K562 (cell line): ENCODE measurements at regions not wholly inside any gene's neighbourhood (a gene's known extent, or its start where the extent isn't known, plus 50 kb on each side); places are given as distances from the start of the nearest gene placed in this dataset.

ENCODE experiments used
- ATAC-seq: fragments of 200-7000 bp; cut with Tn5 transposase; 3 replicates; pipeline ENCODE4 v1.9.1; 2020; ENCODE audit warnings: moderate library complexity
- BruUV-seq: library from RNA; stranded (reverse); fragments of 400-500 nt; replicated peaks from 2 replicates; lab custom pipeline; 2021; lab: Mats Ljungman, UMichigan
- CTCF ChIA-PET: fragments of 300-600 bp; formaldehyde crosslinking; extraction: SDS; loops from one replicate; lab custom pipeline; 2021; ENCODE audit warnings: low intra/inter-chr PET ratio; lab: Yijun Ruan, JAX
- POLR2A ChIA-PET: fragments of 300-600, 350-650 bp; sonication (Branson Sonifier 250); formaldehyde crosslinking; extraction: SDS; loops from one replicate; lab custom pipeline; 2021; ENCODE audit warnings: antibody characterized with exemption, inconsistent platforms; lab: Yijun Ruan, JAX
- DNase-seq, 4 experiments: peaks; one replicate each; pipeline versions ENCODE4 v3.0.0 to v3.0.0-alpha.2; 2011 to 2018; ENCODE audit warnings: low spot score in 3 of 4, mixed read lengths in 3 of 4; ENCODE audit errors: extremely low read depth in 1 of 4
- FAIRE-seq: peaks from 2 replicates; lab custom pipeline; 2011; peaks lifted over from hg19 to GRCh38; lab: Jason Lieb, UNC
- H2AFZ ChIP-seq: 2 replicates; pipeline ENCODE4 v1.6.0; 2011; ENCODE audit warnings: low read depth, low read length, control low read depth, inconsistent platforms
- H3K27ac ChIP-seq: fragments of 200-600 bp; 3 replicates; pipeline ENCODE4 v1.8.0; 2011; ENCODE audit warnings: low read depth, mild to moderate bottlenecking, control low read depth, inconsistent platforms, low read length, moderate library complexity, mixed read lengths; ENCODE audit errors: extremely low read depth
- H3K27me3 ChIP-seq, 2 experiments: fragments of 300-600 bp in 1 of 2; 2 replicates in 1 of 2; 3 replicates in 1 of 2; pipeline versions ENCODE4 v1.6.0 to v1.8.0; 2011; ENCODE audit warnings: inconsistent platforms in 2 of 2, low read length in 2 of 2, mild to moderate bottlenecking in 1 of 2, mixed read lengths in 1 of 2, moderate library complexity in 1 of 2; ENCODE audit not compliant: control insufficient read depth in 2 of 2, insufficient read depth in 2 of 2
- H3K36me3 ChIP-seq: fragments of 300-600 bp; 3 replicates; pipeline ENCODE4 v1.8.0; 2011; ENCODE audit warnings: mild to moderate bottlenecking, low read length, inconsistent platforms; ENCODE audit not compliant: control insufficient read depth, insufficient read depth
- H3K4me1 ChIP-seq, 2 experiments: fragments of 200-600 bp in 1 of 2; replicated peaks in 1 of 2; 2 replicates in 1 of 2; 3 replicates in 1 of 2; pipeline versions ENCODE4 v1.5.1 to v1.8.0; 2011; ENCODE audit warnings: inconsistent platforms in 2 of 2, low read length in 2 of 2, mild to moderate bottlenecking in 1 of 2, mixed read lengths in 1 of 2, moderate library complexity in 1 of 2; ENCODE audit not compliant: control insufficient read depth in 2 of 2, insufficient read depth in 2 of 2
- H3K4me2 ChIP-seq: 2 replicates; pipeline ENCODE4 v1.6.1; 2011; ENCODE audit warnings: low read length, control low read depth, inconsistent platforms, mixed read lengths; ENCODE audit not compliant: insufficient read depth
- H3K4me3 ChIP-seq: fragments of 200-600 bp; sonication (generic), shearing (Covaris generic); 2 replicates; pipeline ENCODE4 v1.5.1; 2016; ENCODE audit warnings: control low read depth, inconsistent platforms
- H3K79me2 ChIP-seq: fragments of 200-600 bp; 3 replicates; pipeline ENCODE4 v1.8.0; 2011; ENCODE audit warnings: low read length, inconsistent platforms; ENCODE audit not compliant: control insufficient read depth, insufficient read depth
- H3K9ac ChIP-seq, 2 experiments: 2 replicates each; pipeline versions ENCODE4 v1.6.0 to v1.6.1; 2011; ENCODE audit warnings: low read depth in 2 of 2, low read length in 2 of 2, control low read depth in 1 of 2, inconsistent platforms in 1 of 2, mild to moderate bottlenecking in 1 of 2, mixed read lengths in 1 of 2; ENCODE audit not compliant: insufficient read depth in 1 of 2
- H3K9me1 ChIP-seq: one replicate; pipeline ENCODE4 v1.6.0; 2011; ENCODE audit warnings: inconsistent platforms, mild to moderate bottlenecking, low read length, moderate library complexity; ENCODE audit not compliant: control insufficient read depth, insufficient read depth
- H3K9me3 ChIP-seq: replicated peaks from 2 replicates; pipeline ENCODE4 v1.5.1; 2011; ENCODE audit warnings: low read depth, low read length, inconsistent platforms; ENCODE audit not compliant: control insufficient read depth, insufficient read depth
- H4K20me1 ChIP-seq: replicated peaks from 2 replicates; pipeline ENCODE4 v1.6.1; 2011; ENCODE audit warnings: low read length, inconsistent platforms, mixed read lengths; ENCODE audit not compliant: control insufficient read depth, insufficient read depth
- NCOA6 ChIP-seq: fragments of 450-650 bp; IDR thresholded peaks from 2 replicates; pipeline ENCODE4 v1.6.1; 2017; ENCODE audit warnings: mild to moderate bottlenecking
- SAFB2 ChIP-seq: fragments of 200-400 bp; formaldehyde crosslinking; IDR thresholded peaks from 2 replicates; pipeline ENCODE4 v1.6.1; 2018; ENCODE audit warnings: borderline replicate concordance, low read length, low read depth, moderate library complexity; ENCODE audit not compliant: severe bottlenecking
- YBX1 ChIP-seq: fragments of 450-650 bp; IDR thresholded peaks from 2 replicates; pipeline ENCODE4 v1.7.1; 2016; ENCODE audit warnings: mild to moderate bottlenecking
- ZNF785 ChIP-seq: fragments of 250-450 bp; sonication (Bioruptor Pico); IDR thresholded peaks from 2 replicates; pipeline ENCODE4 v1.4.0; 2020; ENCODE audit warnings: mild to moderate bottlenecking
- WGBS: fragments of 100-300 bp; shearing (Covaris generic); methylation state at CpG from one replicate; pipeline ENCODE4 v1.1.6; 2016; ENCODE audit warnings: low coverage, mixed read lengths; ENCODE audit not compliant: insufficient coverage; ENCODE audit errors: missing lambda C conversion rate; 5-methylcytosine and 5-hydroxymethylcytosine counted together
- in situ Hi-C: fragments of 300-500 bp; cut with MboI; formaldehyde crosslinking; loops from 4 replicates; pipeline ENCODE4 v1.15.0; 2018; ENCODE audit warnings: inconsistent platforms, mixed read lengths
- intact Hi-C: fragments of 100-400 bp; cut with micrococcal nuclease; formaldehyde crosslinking; loops from 2 replicates; pipeline ENCODE4 v1.14.2; 2022
- TF ChIP-seq, protein P1 (sequence below): fragments of 250-450 bp; sonication (Bioruptor Pico); IDR thresholded peaks from 2 replicates; pipeline ENCODE4 v1.8.0; 2021; ENCODE audit warnings: moderate library complexity, mild to moderate bottlenecking, inconsistent platforms
- TF ChIP-seq, protein P2 (sequence below), 3 experiments: fragments of 200-800 bp in 1 of 3; sonication (Bioruptor generic) in 1 of 3; sonication (generic) in 1 of 3; formaldehyde crosslinking in 1 of 3; IDR thresholded peaks; 2 replicates each; pipeline versions ENCODE4 v1.6.1 to v1.8.0; 2016 to 2022; ENCODE audit warnings: mild to moderate bottlenecking in 2 of 3, missing compliant biosample characterization in 2 of 3, missing genetic modification characterization in 2 of 3, missing genetic modification reagents in 1 of 3
- TF ChIP-seq, protein P3 (sequence below): fragments of 250-450 bp; sonication (Bioruptor Pico); IDR thresholded peaks from 2 replicates; pipeline ENCODE4 v1.4.0; 2020; ENCODE audit warnings: mild to moderate bottlenecking, moderate library complexity

DNA sequence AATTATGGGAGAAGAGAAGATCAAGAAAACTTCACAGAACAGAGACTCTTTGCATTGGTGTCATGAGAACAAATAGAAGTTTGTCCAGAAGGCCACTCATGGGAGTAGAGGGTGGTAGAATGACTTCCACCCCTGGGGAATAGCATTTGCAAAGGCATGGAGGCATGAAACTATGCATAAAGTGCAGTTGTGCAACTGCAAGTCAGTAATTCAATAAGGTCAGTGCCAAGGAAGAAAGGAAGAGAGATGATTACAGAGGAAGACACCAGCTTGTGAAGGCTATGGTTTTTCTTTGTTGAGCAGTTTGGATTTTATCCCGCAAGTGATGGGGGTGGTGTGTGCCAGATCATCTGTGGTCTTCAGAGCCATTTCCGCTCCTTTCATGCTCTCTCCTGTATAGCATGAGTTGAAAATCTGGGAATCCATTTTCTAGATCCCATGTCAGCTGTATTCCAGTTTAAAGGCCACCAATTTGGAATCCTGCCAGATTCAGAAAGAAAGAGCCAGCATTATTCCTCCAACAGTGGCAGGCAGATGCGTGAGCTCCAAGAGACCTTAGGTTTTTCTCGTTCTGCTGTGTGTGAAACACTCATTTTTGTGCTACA lies 67.6 kb upstream of the GRIN2B start:
- FAIRE-seq (no peak), DNase-seq (no peak), ATAC-seq (no peak)
- TF ChIP-seq SAFB2, result no peak
- TF ChIP-seq, protein P1, sequence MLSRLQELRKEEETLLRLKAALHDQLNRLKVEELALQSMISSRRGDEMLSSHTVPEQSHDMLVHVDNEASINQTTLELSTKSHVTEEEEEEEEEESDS (CRISPR knock-in tag), result no peak
- TF ChIP-seq ZNF785 (CRISPR knock-in tag), result no peak
- no peak for TF ChIP-seq NCOA6
- TF ChIP-seq, protein P2, sequence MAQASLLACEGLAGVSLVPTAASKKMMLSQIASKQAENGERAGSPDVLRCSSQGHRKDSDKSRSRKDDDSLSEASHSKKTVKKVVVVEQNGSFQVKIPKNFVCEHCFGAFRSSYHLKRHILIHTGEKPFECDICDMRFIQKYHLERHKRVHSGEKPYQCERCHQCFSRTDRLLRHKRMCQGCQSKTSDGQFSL (CRISPR knock-in tag; IDR thresholded peaks at IDR 0.05), result no peak
- TF ChIP-seq, protein P2 (tag; IDR thresholded peaks at IDR 0.05), result no peak
- no peak for TF ChIP-seq YBX1
- TF ChIP-seq, protein P3, sequence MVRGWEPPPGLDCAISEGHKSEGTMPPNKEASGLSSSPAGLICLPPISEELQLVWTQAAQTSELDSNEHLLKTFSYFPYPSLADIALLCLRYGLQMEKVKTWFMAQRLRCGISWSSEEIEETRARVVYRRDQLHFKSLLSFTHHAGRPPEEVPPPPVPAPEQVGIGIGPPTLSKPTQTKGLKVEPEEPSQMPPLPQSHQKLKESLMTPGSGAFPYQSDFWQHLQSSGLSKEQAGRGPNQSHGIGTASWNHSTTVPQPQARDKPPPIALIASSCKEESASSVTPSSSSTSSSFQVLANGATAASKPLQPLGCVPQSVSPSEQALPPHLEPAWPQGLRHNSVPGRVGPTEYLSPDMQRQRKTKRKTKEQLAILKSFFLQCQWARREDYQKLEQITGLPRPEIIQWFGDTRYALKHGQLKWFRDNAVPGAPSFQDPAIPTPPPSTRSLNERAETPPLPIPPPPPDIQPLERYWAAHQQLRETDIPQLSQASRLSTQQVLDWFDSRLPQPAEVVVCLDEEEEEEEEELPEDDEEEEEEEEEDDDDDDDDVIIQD (CRISPR knock-in tag), result no peak
- Histone ChIP-seq H3K27me3 (no peaks in the 10 kb centered on the region), H3K9me1 (no peaks in the 10 kb centered on the region), H3K4me2 (no peak overlapping the region), H3K4me1 (no peaks in the 10 kb centered on the region), H3K4me3 (no peak overlapping the region), H3K27ac (no peak overlapping the region), H3K9me3 (no peaks in the 10 kb centered on the region), H3K36me3 (no peaks in the 10 kb centered on the region), H3K9ac (no peak overlapping the region), H2AFZ (no peak overlapping the region), H4K20me1 (no peaks in the 10 kb centered on the region), H3K79me2 (no peaks in the 10 kb centered on the region)
- CTCF ChIA-PET, result no interaction called here
- POLR2A ChIA-PET, result interaction anchor here (0.6 kb wide), 1 partner anchor 10 kb away, joined by 3 read pairs; no protein-coding TSS in a partner anchor
- in situ Hi-C loops, result no loop called here
- intact Hi-C loops, result no loop called here
- BruUV-seq, result no TSS peak
- 0% methylated on average over 3 of the region's 4 CpGs for WGBS
